ENCODE measurements at regions not wholly inside any gene's neighbourhood (a gene's known extent, or its start where the extent isn't known, plus 50 kb on each side); places are given as distances from the start of the nearest gene placed in this dataset.

- Histone ChIP-seq H3K9me2 (ENCODE audit: insufficient read depth) (no peaks in the 10 kb centered on the region), H4K20me1 (replicated peaks; ENCODE audit: insufficient read depth) (no peaks in the 10 kb centered on the region), H3K27me3 (ENCODE audit: insufficient read depth) (no peaks in the 10 kb centered on the region), H3F3A (replicated peaks; ENCODE audit: low read depth) (no peaks in the 10 kb centered on the region), H3K79me2 (replicated peaks; ENCODE audit: insufficient read depth) (no peaks in the 10 kb centered on the region), H3K4me3 (no peak overlapping the region), H2AFZ (peak overlapping the region; percentile 86), H3K27ac (ENCODE audit: low read depth) (no peak overlapping the region), H3K4me2 (no peak overlapping the region), H3K4me1 (ENCODE audit: insufficient read depth) (0 out of 2 replicates have a peak, but pooled peaks cover 12% of the 10 kb centered on the region), H3K36me3 (ENCODE audit: insufficient read depth) (no peaks in the 10 kb centered on the region)
- H3K36me3 Mint-ChIP-seq (ENCODE audit: low read depth), result no peaks in the 10 kb centered on the region
- no peak for ATAC-seq
- H3K4me3 Mint-ChIP-seq, result no peak overlapping the region
- no peaks in the 10 kb centered on the region for H3K9me3 Mint-ChIP-seq
- DNase-seq (ENCODE audit: low spot score), result no peak
- peaks cover 11% of the 10 kb centered on the region for H3K4me1 Mint-ChIP-seq
- H3K27me3 Mint-ChIP-seq (ENCODE audit: insufficient read depth, low read depth, poor library complexity), result no peaks in the 10 kb centered on the region
- no peak for TF ChIP-seq JUNB (IDR thresholded peaks at IDR 0.05; ENCODE audit: unreplicated experiment)
- no peak for TF ChIP-seq STAT1 (IDR thresholded peaks at IDR 0.05; ENCODE audit: unreplicated experiment)
- no peak for TF ChIP-seq ZNF331 (CRISPR knock-in tag; IDR thresholded peaks at IDR 0.05; ENCODE audit: low read depth)
- TF ChIP-seq, protein P1, sequence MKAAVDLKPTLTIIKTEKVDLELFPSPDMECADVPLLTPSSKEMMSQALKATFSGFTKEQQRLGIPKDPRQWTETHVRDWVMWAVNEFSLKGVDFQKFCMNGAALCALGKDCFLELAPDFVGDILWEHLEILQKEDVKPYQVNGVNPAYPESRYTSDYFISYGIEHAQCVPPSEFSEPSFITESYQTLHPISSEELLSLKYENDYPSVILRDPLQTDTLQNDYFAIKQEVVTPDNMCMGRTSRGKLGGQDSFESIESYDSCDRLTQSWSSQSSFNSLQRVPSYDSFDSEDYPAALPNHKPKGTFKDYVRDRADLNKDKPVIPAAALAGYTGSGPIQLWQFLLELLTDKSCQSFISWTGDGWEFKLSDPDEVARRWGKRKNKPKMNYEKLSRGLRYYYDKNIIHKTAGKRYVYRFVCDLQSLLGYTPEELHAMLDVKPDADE (IDR thresholded peaks at IDR 0.05), result no peak
- TF ChIP-seq EZH2phosphoT487 (IDR thresholded peaks at IDR 0.05; ENCODE audit: unreplicated experiment), result no peak
- TF ChIP-seq NANOG (IDR thresholded peaks at IDR 0.05; ENCODE audit: borderline replicate concordance), result no peak
- no peak for TF ChIP-seq ZNF114 (CRISPR knock-in tag; IDR thresholded peaks at IDR 0.05)
- no peak for TF ChIP-seq EZH2 (IDR thresholded peaks at IDR 0.05; ENCODE audit: low read depth, unreplicated experiment)
- TF ChIP-seq, protein P2, sequence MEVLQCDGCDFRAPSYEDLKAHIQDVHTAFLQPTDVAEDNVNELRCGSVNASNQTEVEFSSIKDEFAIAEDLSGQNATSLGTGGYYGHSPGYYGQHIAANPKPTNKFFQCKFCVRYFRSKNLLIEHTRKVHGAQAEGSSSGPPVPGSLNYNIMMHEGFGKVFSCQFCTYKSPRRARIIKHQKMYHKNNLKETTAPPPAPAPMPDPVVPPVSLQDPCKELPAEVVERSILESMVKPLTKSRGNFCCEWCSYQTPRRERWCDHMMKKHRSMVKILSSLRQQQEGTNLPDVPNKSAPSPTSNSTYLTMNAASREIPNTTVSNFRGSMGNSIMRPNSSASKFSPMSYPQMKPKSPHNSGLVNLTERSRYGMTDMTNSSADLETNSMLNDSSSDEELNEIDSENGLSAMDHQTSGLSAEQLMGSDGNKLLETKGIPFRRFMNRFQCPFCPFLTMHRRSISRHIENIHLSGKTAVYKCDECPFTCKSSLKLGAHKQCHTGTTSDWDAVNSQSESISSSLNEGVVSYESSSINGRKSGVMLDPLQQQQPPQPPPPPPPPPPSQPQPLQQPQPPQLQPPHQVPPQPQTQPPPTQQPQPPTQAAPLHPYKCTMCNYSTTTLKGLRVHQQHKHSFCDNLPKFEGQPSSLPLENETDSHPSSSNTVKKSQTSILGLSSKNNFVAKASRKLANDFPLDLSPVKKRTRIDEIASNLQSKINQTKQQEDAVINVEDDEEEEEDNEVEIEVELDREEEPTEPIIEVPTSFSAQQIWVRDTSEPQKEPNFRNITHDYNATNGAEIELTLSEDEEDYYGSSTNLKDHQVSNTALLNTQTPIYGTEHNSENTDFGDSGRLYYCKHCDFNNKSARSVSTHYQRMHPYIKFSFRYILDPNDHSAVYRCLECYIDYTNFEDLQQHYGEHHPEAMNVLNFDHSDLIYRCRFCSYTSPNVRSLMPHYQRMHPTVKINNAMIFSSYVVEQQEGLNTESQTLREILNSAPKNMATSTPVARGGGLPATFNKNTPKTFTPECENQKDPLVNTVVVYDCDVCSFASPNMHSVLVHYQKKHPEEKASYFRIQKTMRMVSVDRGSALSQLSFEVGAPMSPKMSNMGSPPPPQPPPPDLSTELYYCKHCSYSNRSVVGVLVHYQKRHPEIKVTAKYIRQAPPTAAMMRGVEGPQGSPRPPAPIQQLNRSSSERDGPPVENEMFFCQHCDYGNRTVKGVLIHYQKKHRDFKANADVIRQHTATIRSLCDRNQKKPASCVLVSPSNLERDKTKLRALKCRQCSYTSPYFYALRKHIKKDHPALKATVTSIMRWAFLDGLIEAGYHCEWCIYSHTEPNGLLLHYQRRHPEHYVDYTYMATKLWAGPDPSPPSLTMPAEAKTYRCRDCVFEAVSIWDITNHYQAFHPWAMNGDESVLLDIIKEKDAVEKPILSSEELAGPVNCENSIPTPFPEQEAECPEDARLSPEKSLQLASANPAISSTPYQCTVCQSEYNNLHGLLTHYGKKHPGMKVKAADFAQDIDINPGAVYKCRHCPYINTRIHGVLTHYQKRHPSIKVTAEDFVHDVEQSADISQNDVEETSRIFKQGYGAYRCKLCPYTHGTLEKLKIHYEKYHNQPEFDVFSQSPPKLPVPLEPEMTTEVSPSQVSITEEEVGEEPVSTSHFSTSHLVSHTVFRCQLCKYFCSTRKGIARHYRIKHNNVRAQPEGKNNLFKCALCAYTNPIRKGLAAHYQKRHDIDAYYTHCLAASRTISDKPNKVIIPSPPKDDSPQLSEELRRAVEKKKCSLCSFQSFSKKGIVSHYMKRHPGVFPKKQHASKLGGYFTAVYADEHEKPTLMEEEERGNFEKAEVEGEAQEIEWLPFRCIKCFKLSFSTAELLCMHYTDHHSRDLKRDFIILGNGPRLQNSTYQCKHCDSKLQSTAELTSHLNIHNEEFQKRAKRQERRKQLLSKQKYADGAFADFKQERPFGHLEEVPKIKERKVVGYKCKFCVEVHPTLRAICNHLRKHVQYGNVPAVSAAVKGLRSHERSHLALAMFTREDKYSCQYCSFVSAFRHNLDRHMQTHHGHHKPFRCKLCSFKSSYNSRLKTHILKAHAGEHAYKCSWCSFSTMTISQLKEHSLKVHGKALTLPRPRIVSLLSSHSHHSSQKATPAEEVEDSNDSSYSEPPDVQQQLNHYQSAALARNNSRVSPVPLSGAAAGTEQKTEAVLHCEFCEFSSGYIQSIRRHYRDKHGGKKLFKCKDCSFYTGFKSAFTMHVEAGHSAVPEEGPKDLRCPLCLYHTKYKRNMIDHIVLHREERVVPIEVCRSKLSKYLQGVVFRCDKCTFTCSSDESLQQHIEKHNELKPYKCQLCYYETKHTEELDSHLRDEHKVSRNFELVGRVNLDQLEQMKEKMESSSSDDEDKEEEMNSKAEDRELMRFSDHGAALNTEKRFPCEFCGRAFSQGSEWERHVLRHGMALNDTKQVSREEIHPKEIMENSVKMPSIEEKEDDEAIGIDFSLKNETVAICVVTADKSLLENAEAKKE (CRISPR knock-in tag; IDR thresholded peaks at IDR 0.05), result no peak
- no peak for TF ChIP-seq CREB1 (CRISPR knock-in tag; IDR thresholded peaks at IDR 0.05; ENCODE audit: low read depth)
- TF ChIP-seq CTCF (conservative IDR thresholded peaks at IDR 0.05; ENCODE audit: low read depth in 2 of 2), result no peak
- TF ChIP-seq REST (IDR thresholded peaks at IDR 0.05; ENCODE audit: unreplicated experiment), result no peak
- no peak for TF ChIP-seq POLR2AphosphoS5 (IDR thresholded peaks at IDR 0.05; ENCODE audit: low read depth)
- H3K27ac Mint-ChIP-seq, result no peak overlapping the region
These were observed 511.7 kb downstream of the SLITRK6 start for GRCh38 chr13:85287528-85287927.
